ENCODE measurements at regions not wholly inside any gene's neighbourhood (a gene's known extent, or its start where the extent isn't known, plus 50 kb on each side); places are given as distances from the start of the nearest gene placed in this dataset.
"Not testable (repeated sequence)": the region's sequence is repeated elsewhere in the genome, so short reads cannot be mapped to it uniquely, and the experiment has no call there.

- no peak for ATAC-seq (ENCODE audit: low read depth in 2 of 2)
- DNase-seq, result no peak
- H3K4me1 Mint-ChIP-seq, result no peaks in the 10 kb centered on the region
- H3K27ac Mint-ChIP-seq, result no peak overlapping the region
- peaks cover 15 to 42% (median 30%) of the 10 kb centered on the region in 7 donors for H3K9me3 Mint-ChIP-seq
- peaks cover 5 to 9% (median 8%) of the 10 kb centered on the region in 3 donors for H3K27me3 Mint-ChIP-seq
- no peak overlapping the region for H3K4me3 Mint-ChIP-seq
- H3K36me3 Mint-ChIP-seq, result peaks cover 19 to 22% of the 10 kb centered on the region in 2 donors
Observed at GRCh38 chr2:161480123-161480522, 64.0 kb downstream of the TBR1 start.

DNA sequence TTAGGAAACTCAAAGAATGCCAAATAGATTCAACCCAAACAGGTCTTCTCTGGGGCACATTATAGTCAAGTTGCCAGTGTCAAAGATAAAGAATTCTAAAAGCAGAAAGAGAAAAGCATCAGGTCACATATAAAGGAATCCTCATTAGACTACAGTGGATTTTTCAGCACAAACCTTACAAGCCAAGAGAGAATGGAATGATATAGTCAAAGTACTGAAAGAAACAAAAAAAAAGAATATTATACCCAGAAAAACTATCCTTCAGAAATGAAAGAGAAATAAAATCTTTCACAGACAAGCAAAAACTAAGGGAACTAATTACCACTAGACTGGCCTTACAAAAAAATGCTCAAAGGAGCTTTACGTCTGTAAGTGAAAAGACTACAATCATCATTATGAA is 65.5 kb downstream of the TBR1 start:
- Mint-ChIP-seq H3K27me3 (peaks cover 5 to 8% (median 6%) of the 10 kb centered on the region in 3 donors), H3K4me3 (no peak overlapping the region), H3K9me3 (peaks cover 15 to 42% (median 30%) of the 10 kb centered on the region in 7 donors), H3K36me3 (peaks cover 19 to 22% of the 10 kb centered on the region in 2 donors), H3K4me1 (no peaks in the 10 kb centered on the region), H3K27ac (no peak overlapping the region)
- ATAC-seq (ENCODE audit: low read depth in 2 of 2), result no peak
- no peak for DNase-seq

DNA sequence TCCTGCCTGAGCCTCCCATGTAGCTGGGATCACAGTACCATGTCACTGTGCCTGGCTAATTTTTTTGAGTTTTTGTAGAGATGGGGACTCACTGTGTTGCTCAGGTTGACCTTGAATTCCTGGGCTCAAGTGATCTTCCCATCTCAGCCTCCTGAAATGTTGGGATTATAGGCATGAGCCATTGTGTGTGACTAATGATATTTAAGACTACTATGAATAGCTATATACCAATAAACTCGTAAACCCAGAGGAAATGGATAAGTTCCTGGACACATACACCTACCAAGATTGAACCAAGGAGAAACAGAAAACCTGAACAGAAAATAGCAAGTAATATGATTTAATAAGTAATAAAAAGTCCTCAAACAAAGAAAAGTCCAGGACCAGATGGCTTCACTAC is 68.0 kb downstream of the TBR1 start:
- Mint-ChIP-seq H3K27me3 (peaks cover 6 to 12% (median 8%) of the 10 kb centered on the region in 3 donors), H3K9me3 (peaks cover 16 to 35% (median 29%) of the 10 kb centered on the region in 7 donors), H3K36me3 (peaks cover 15 to 22% of the 10 kb centered on the region in 2 donors), H3K27ac (no peak overlapping the region), H3K4me1 (no peaks in the 10 kb centered on the region), H3K4me3 (no peak overlapping the region)
- ATAC-seq (ENCODE audit: low read depth in 2 of 2), result no peak
- no peak for DNase-seq

GRCh38 chr2:161486111-161486510 is 70.0 kb downstream of the TBR1 start:
- Mint-ChIP-seq H3K36me3 (peaks cover 11 to 14% of the 10 kb centered on the region in 2 donors), H3K9me3 (peaks cover 9 to 24% (median 16%) of the 10 kb centered on the region in 7 donors), H3K4me1 (no peaks in the 10 kb centered on the region), H3K4me3 (no peak overlapping the region), H3K27ac (no peak overlapping the region), H3K27me3 (peaks cover 6 to 15% (median 8%) of the 10 kb centered on the region in 3 donors)
- ATAC-seq (ENCODE audit: low read depth in 2 of 2) (no peak), DNase-seq (no peak)

DNA sequence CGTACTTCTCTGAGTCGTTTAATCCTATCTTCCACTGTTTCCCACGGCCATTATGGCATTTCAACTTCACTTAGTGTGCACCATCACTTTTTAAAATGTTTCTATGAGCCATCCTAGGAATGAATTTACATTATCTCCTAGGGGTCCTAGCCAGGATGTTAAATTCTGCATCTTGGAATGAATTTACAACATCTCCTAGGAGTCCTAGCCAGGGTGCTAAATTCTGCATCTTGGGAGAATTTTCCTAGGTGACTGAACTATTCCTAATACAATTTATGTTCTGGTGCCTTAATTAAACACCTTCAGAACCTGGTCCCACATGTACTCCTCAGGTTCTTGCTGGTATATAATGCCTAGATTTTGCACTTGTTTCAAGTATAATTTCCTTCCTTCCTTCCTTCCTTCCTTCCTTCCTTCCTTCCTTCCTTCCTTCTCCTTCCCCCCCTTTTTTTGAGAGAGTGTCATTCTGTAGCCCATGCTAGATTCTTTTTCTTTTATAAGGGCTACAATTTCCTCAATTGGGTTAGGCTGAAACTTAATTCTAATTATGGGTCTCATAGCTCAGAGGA is 72.1 kb downstream of the TBR1 start:
- no peak for DNase-seq

DNA sequence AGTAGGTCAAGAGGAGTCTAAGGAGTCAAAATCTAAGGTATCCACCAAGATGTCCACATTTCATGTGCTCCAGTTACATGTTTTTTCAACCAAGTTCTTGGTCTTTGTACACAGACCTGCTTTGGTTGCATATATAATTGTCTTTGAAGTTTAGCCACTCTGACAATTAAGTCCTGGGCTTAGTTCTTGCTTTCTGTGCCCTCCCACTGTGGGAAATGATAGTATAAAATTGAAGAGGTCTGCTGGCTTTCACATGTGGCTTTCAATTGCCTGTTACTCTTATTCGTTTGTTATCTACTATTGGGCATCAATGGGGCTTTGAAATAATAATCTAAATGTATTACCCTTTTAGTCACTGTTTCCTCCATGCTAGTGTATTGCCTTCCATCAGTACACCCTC is 72.8 kb downstream of the TBR1 start:
- Mint-ChIP-seq H3K4me3 (no peak overlapping the region), H3K4me1 (no peaks in the 10 kb centered on the region), H3K36me3 (no peaks in the 10 kb centered on the region), H3K27me3 (peaks cover 0 to 19% (median 0%) of the 10 kb centered on the region in 3 donors), H3K27ac (no peak overlapping the region), H3K9me3 (peaks cover 0 to 5% (median 2%) of the 10 kb centered on the region in 7 donors)
- no peak for DNase-seq
- ATAC-seq (ENCODE audit: low read depth in 2 of 2), result no peak

More for the DNA sequence above, 72.1 kb downstream of the TBR1 start:
- H3K4me1 Mint-ChIP-seq, result no peaks in the 10 kb centered on the region
- H3K9me3 Mint-ChIP-seq, result peaks cover 0 to 5% (median 3%) of the 10 kb centered on the region in 7 donors
- H3K4me3 Mint-ChIP-seq, result no peak overlapping the region
- H3K36me3 Mint-ChIP-seq, result no peaks in the 10 kb centered on the region
- H3K27me3 Mint-ChIP-seq, result peaks cover 0 to 19% (median 0%) of the 10 kb centered on the region in 3 donors
- peak overlapping the region in 1 of 6 donors; percentile 10 for H3K27ac Mint-ChIP-seq
- no peak for ATAC-seq (ENCODE audit: low read depth in 2 of 2)

DNA sequence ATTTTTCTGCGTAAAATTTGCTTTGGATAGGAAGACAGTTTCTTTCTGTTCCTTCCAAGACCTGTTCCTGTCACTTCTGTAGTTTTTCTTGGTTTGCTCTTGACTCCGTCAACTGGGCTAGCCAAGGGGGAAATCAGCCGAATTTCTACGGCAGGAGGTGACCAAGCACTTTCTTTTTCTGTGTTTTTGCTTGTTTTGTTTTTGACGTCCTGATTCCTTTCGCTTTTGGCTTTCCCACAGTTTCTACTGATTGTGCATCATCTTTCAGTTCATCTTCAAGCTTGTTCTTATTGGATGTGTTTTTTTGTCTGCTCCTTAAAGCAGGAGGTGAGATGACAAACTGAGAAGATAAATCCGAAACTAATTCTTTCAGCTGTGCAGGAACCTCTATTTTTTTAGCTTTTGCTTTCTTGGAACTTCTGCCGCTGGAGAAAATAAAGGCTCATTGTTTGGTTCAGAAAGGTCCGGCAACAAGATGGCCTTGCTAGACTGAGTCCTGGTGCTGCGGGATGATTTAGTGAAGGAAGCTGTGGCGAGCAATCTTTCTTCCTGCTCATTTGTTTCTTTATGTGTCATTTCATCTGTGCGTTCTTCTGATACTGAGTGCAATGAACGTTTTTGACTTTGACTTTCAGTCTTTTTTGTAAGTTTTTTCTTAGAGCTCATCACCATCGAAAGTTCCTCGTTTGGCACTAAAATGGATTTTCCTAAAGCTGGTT is 85.0 kb downstream of the TBR1 start:
- H3K9me3 Mint-ChIP-seq; ATAC-seq (ENCODE audit: low read depth in 2 of 2); H3K27ac Mint-ChIP-seq; H3K27me3 Mint-ChIP-seq; DNase-seq; H3K36me3 Mint-ChIP-seq: not testable (repeated sequence)
- Mint-ChIP-seq H3K4me1 (peaks cover 0 to 11% (median 7%) of the 10 kb centered on the region in 3 donors), H3K4me3 (peak overlapping the region; percentile 46 to 79 (median 64))

DNA sequence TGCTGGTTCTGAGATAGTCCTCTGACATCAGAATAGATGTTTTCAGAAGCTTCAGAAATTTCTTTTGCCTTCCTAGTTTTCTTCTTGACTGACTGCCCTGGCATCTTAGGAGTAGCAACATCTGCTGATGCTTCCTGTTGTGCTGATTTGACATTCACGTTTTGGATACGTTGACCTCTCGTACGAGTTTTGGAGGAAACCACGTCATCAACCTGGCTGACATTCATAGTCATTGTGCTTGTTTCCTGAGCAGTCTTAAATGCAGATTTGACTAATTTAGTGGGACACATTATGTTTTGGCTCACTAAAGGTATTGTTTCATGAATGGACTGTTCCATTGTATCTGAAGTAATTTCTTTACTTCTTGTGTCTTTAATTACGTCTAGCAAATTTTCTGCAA is 86.2 kb downstream of the TBR1 start:
- not testable (repeated sequence) for H3K27ac Mint-ChIP-seq; H3K27me3 Mint-ChIP-seq; DNase-seq; ATAC-seq (ENCODE audit: low read depth in 2 of 2); H3K9me3 Mint-ChIP-seq; H3K36me3 Mint-ChIP-seq
- peak overlapping the region in 1 of 8 donors; percentile 9 for H3K4me3 Mint-ChIP-seq
- peaks cover 0 to 11% (median 7%) of the 10 kb centered on the region in 3 donors for H3K4me1 Mint-ChIP-seq

GRCh38 chr2:161504628-161505289 is 88.7 kb downstream of the TBR1 start:
- Mint-ChIP-seq H3K9me3 (peaks cover 0 to 24% (median 13%) of the 10 kb centered on the region in 7 donors), H3K4me1 (peaks cover 0 to 11% (median 7%) of the 10 kb centered on the region in 3 donors)
- not testable (repeated sequence) for ATAC-seq (ENCODE audit: low read depth in 2 of 2); H3K36me3 Mint-ChIP-seq; H3K4me3 Mint-ChIP-seq; H3K27ac Mint-ChIP-seq; H3K27me3 Mint-ChIP-seq; DNase-seq

DNA sequence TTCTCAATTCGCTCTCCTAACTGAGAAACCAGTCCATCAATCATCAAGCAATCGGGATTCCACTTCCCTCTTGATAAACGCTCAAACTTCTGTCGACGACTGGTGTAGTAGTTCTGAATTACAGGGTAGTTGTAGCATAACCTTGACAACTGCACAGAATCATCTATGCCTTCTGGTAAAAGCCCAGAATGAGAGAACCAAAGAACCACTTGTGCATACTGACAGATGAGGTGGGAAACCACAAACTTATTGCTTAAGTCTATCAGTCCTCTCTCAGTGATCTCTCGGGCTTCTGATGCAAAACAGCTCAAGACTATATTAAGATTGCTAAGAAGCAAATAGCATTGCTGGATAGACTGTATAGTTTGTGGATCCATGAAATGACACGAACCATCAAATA is 89.4 kb downstream of the TBR1 start:
- H3K36me3 Mint-ChIP-seq; H3K27ac Mint-ChIP-seq; H3K4me3 Mint-ChIP-seq; H3K27me3 Mint-ChIP-seq; ATAC-seq (ENCODE audit: low read depth in 2 of 2); DNase-seq: not testable (repeated sequence)
- Mint-ChIP-seq H3K4me1 (peaks cover 0 to 11% (median 7%) of the 10 kb centered on the region in 3 donors), H3K9me3 (peaks cover 0 to 28% (median 17%) of the 10 kb centered on the region in 7 donors)

- DNase-seq; H3K36me3 Mint-ChIP-seq; H3K4me1 Mint-ChIP-seq; H3K4me3 Mint-ChIP-seq; ATAC-seq (ENCODE audit: low read depth in 2 of 2); H3K27me3 Mint-ChIP-seq; H3K27ac Mint-ChIP-seq: not testable (repeated sequence)
- peaks cover 0 to 29% (median 13%) of the 10 kb centered on the region in 7 donors for H3K9me3 Mint-ChIP-seq
Observed at GRCh38 chr2:161513295-161514032, 97.4 kb downstream of the TBR1 start.

GRCh38 chr2:161522796-161523195 is 101.4 kb upstream of the SLC4A10 start:
- peaks cover 0 to 8% of the 10 kb centered on the region in 2 donors for H3K36me3 Mint-ChIP-seq
- H3K27ac Mint-ChIP-seq, result no peak overlapping the region
- no peak overlapping the region for H3K4me3 Mint-ChIP-seq
- DNase-seq, result no peak
- no peak for ATAC-seq (ENCODE audit: low read depth in 2 of 2)
- H3K4me1 Mint-ChIP-seq, result no peaks in the 10 kb centered on the region
- H3K9me3 Mint-ChIP-seq, result peaks cover 5 to 31% (median 18%) of the 10 kb centered on the region in 7 donors
- H3K27me3 Mint-ChIP-seq, result no peaks in the 10 kb centered on the region

DNA sequence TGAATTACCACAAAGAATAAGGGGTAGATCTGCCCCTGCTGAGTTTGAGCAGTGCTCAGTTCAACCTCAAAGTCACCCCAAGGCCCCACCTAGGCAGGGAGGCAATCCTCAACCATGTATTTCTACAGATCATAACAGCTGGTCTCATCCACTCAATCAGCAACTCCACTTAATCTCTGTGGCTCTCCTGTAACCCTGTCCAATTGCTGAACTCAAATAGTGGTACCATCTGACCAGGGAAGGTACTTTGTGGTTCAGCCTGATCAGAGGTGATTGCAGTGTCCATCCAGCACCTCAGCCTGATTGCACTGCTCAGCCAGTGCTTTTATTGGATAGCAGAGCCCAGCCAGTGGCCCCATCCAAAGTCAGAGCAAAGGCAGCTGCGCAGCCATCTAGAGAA is 91.0 kb upstream of the SLC4A10 start:
- no peak for ATAC-seq (ENCODE audit: low read depth in 2 of 2)
- Mint-ChIP-seq H3K36me3 (peaks cover 0 to 13% of the 10 kb centered on the region in 2 donors), H3K9me3 (peaks cover 6 to 29% (median 14%) of the 10 kb centered on the region in 7 donors)

More for the DNA sequence above, 91.0 kb upstream of the SLC4A10 start:
- Mint-ChIP-seq H3K4me1 (no peaks in the 10 kb centered on the region), H3K27ac (no peak overlapping the region), H3K27me3 (peaks cover 0 to 9% (median 0%) of the 10 kb centered on the region in 3 donors), H3K4me3 (no peak overlapping the region)
- no peak for DNase-seq
